HuH-7.5 (cell line): ENCODE measurements at regions not wholly inside any gene's neighbourhood (a gene's known extent, or its start where the extent isn't known, plus 50 kb on each side); places are given as distances from the start of the nearest gene placed in this dataset.
"Not testable (repeated sequence)": the region's sequence is repeated elsewhere in the genome, so short reads cannot be mapped to it uniquely, and the experiment has no call there.

ENCODE experiments used
- DNase-seq: peaks from one replicate; pipeline ENCODE4 v3.0.0; 2011; ENCODE audit warnings: low spot score

- no peak for DNase-seq
These were observed 339.7 kb downstream of the CGGBP1 start for GRCh38 chr3:87719060-87719459.

- no peak for DNase-seq
These were observed 348.3 kb downstream of the CGGBP1 start for GRCh38 chr3:87710511-87710910.

- no peak for DNase-seq
These were observed 348.8 kb downstream of the CGGBP1 start for GRCh38 chr3:87710028-87710427.

- DNase-seq = no peak
These were observed 352.6 kb downstream of the CGGBP1 start for GRCh38 chr3:87706176-87706575.

- DNase-seq = no peak
These were observed 356.2 kb downstream of the CGGBP1 start for GRCh38 chr3:87702600-87702999.

- no peak for DNase-seq
These were observed 362.4 kb downstream of the CGGBP1 start for GRCh38 chr3:87696124-87697013.

GRCh38 chr3:87694678-87695077 is 364.1 kb downstream of the CGGBP1 start:
- DNase-seq = no peak

GRCh38 chr3:87691109-87691508 is 367.7 kb downstream of the CGGBP1 start:
- DNase-seq = no peak

GRCh38 chr3:87678984-87679660 is 379.7 kb downstream of the CGGBP1 start:
- DNase-seq = not testable (repeated sequence)

- DNase-seq = no peak
These were observed 384.2 kb downstream of the CGGBP1 start for GRCh38 chr3:87674397-87675161.

GRCh38 chr3:87673132-87673531 is 385.7 kb downstream of the CGGBP1 start:
- DNase-seq = no peak

GRCh38 chr3:87654184-87654583 is 377.8 kb upstream of the POU1F1 start:
- no peak for DNase-seq

GRCh38 chr3:87653138-87653537 is 376.8 kb upstream of the POU1F1 start:
- not testable (repeated sequence) for DNase-seq

- no peak for DNase-seq
These were observed 358.0 kb upstream of the POU1F1 start for GRCh38 chr3:87634426-87634825.

GRCh38 chr3:87627316-87627715 is 350.9 kb upstream of the POU1F1 start:
- no peak for DNase-seq

GRCh38 chr3:87626546-87626945 is 350.2 kb upstream of the POU1F1 start:
- DNase-seq = no peak

- no peak for DNase-seq
These were observed 349.5 kb upstream of the POU1F1 start for GRCh38 chr3:87625876-87626275.

- DNase-seq = no peak
These were observed 348.5 kb upstream of the POU1F1 start for GRCh38 chr3:87624860-87625259.

GRCh38 chr3:87621667-87622066 is 345.3 kb upstream of the POU1F1 start:
- DNase-seq = no peak

- no peak for DNase-seq
These were observed 339.1 kb upstream of the POU1F1 start for GRCh38 chr3:87615506-87615905.

- no peak for DNase-seq
These were observed 338.6 kb upstream of the POU1F1 start for GRCh38 chr3:87614998-87615397.

- no peak for DNase-seq
These were observed 330.9 kb upstream of the POU1F1 start for GRCh38 chr3:87607234-87607633.

GRCh38 chr3:87595798-87596197 is 319.4 kb upstream of the POU1F1 start:
- no peak for DNase-seq
